GM12864 (cell line): ENCODE measurements at regions not wholly inside any gene's neighbourhood (a gene's known extent, or its start where the extent isn't known, plus 50 kb on each side); places are given as distances from the start of the nearest gene placed in this dataset.

Experiments used
- DNase-seq: peaks from one replicate; pipeline ENCODE4 v3.0.0-alpha.2; 2011; ENCODE audit warnings: low read depth
- H3K4me3 ChIP-seq: 2 replicates; pipeline ENCODE4 v1.5.1; 2011; ENCODE audit warnings: mild to moderate bottlenecking, low read depth, low read length, control low read depth
- CTCF ChIP-seq: IDR thresholded peaks from 2 replicates; pipeline ENCODE4 v1.5.1; 2011; ENCODE audit warnings: low read depth, mild to moderate bottlenecking, moderate library complexity, low read length, control low read depth, inconsistent platforms; ENCODE audit errors: missing control alignments

- H3K4me3 ChIP-seq = no peak overlapping the region
Measured at GRCh38 chr7:124089621-124090020, 56.8 kb upstream of the TMEM229A start.

GRCh38 chr7:124088590-124088989, 55.7 kb upstream of the TMEM229A start:
- no peak overlapping the region for H3K4me3 ChIP-seq
- TF ChIP-seq CTCF = no peak
- DNase-seq = no peak

More at GRCh38 chr7:124089621-124090020, 56.8 kb upstream of the TMEM229A start:
- DNase-seq = no peak
- no peak for TF ChIP-seq CTCF

- DNase-seq = no peak
- TF ChIP-seq CTCF = no peak
- H3K4me3 ChIP-seq = no peak overlapping the region
Measured at GRCh38 chr7:124086843-124087242, 54.0 kb upstream of the TMEM229A start.

- TF ChIP-seq CTCF = no peak
- no peak overlapping the region for H3K4me3 ChIP-seq
- DNase-seq = no peak
Measured at GRCh38 chr7:124085179-124085578, 52.3 kb upstream of the TMEM229A start.

- no peak overlapping the region for H3K4me3 ChIP-seq
- TF ChIP-seq CTCF = no peak
Measured at GRCh38 chr7:124084024-124084423, 51.2 kb upstream of the TMEM229A start.

More at GRCh38 chr7:124084024-124084423, 51.2 kb upstream of the TMEM229A start:
- DNase-seq = no peak
